Middle frontal gyrus (tissue), 1 donor: ENCODE measurements at regions not wholly inside any gene's neighbourhood (a gene's known extent, or its start where the extent isn't known, plus 50 kb on each side); places are given as distances from the start of the nearest gene placed in this dataset.
A peak's percentile ranks its signal among the peaks of the same experiment; 100 is the strongest.

Experiments
- DNase-seq: peaks from one replicate; pipeline ENCODE4 v3.0.0-alpha.2; 2015; ENCODE audit warnings: low spot score; ENCODE audit errors: extremely low spot score

- DNase-seq, result no peak
Observed at GRCh38 chr21:20728691-20729090, 269.5 kb upstream of the NCAM2 start.

- DNase-seq, result no peak
Observed at GRCh38 chr21:20729376-20729775, 268.8 kb upstream of the NCAM2 start.

GRCh38 chr21:20730441-20730840 is 267.8 kb upstream of the NCAM2 start:
- no peak for DNase-seq

GRCh38 chr21:20735257-20735656 is 263.0 kb upstream of the NCAM2 start:
- DNase-seq, result no peak

- DNase-seq, result no peak
Observed at GRCh38 chr21:20737227-20737913, 260.8 kb upstream of the NCAM2 start.

- no peak for DNase-seq
Observed at GRCh38 chr21:20739421-20739820, 258.8 kb upstream of the NCAM2 start.

GRCh38 chr21:20741445-20741844 is 256.8 kb upstream of the NCAM2 start:
- no peak for DNase-seq

GRCh38 chr21:20760221-20760620 is 238.0 kb upstream of the NCAM2 start:
- DNase-seq, result no peak

- DNase-seq, result no peak
Observed at GRCh38 chr21:20774737-20775136, 223.5 kb upstream of the NCAM2 start.

- DNase-seq, result no peak
Observed at GRCh38 chr21:20779321-20779720, 218.9 kb upstream of the NCAM2 start.

GRCh38 chr21:20783611-20784010 is 214.6 kb upstream of the NCAM2 start:
- no peak for DNase-seq

GRCh38 chr21:20789729-20790500 is 208.3 kb upstream of the NCAM2 start:
- no peak for DNase-seq

GRCh38 chr21:20800106-20800505 is 198.1 kb upstream of the NCAM2 start:
- DNase-seq, result no peak

- DNase-seq, result no peak
Observed at GRCh38 chr21:20802201-20802600, 196.0 kb upstream of the NCAM2 start.

- DNase-seq, result peak; percentile 48
Observed at GRCh38 chr21:20802631-20803260, 195.5 kb upstream of the NCAM2 start.

- DNase-seq, result no peak
Observed at GRCh38 chr21:20811702-20812101, 186.5 kb upstream of the NCAM2 start.

GRCh38 chr21:20814090-20814489 is 184.1 kb upstream of the NCAM2 start:
- no peak for DNase-seq

GRCh38 chr21:20822666-20823065 is 175.5 kb upstream of the NCAM2 start:
- DNase-seq, result peak; percentile 62

- no peak for DNase-seq
Observed at GRCh38 chr21:20852866-20853265, 145.3 kb upstream of the NCAM2 start.

GRCh38 chr21:20856926-20857325 is 141.3 kb upstream of the NCAM2 start:
- DNase-seq, result no peak

GRCh38 chr21:20874202-20874601 is 124.0 kb upstream of the NCAM2 start:
- no peak for DNase-seq

- DNase-seq, result no peak
Observed at GRCh38 chr21:20875742-20876141, 122.5 kb upstream of the NCAM2 start.
